K562 (cell line): ENCODE measurements at regions not wholly inside any gene's neighbourhood (a gene's known extent, or its start where the extent isn't known, plus 50 kb on each side); places are given as distances from the start of the nearest gene placed in this dataset.

Experiments used
- ARID2 ChIP-seq: fragments of 450-650 bp; IDR thresholded peaks from 2 replicates; pipeline ENCODE4 v1.6.1; 2017; ENCODE audit warnings: antibody characterized with exemption, mild to moderate bottlenecking
- BCLAF1 ChIP-seq, 2 experiments: fragments of 450-650 bp in 1 of 2; IDR thresholded peaks; 2 replicates each; pipeline ENCODE4 v1.6.1; 2011 to 2017; ENCODE audit warnings: low read depth in 2 of 2, antibody characterized with exemption in 1 of 2, borderline replicate concordance in 1 of 2, low read length in 1 of 2, mild to moderate bottlenecking in 1 of 2, mixed read lengths in 1 of 2; ENCODE audit not compliant: control insufficient read depth in 1 of 2
- CCAR2 ChIP-seq: fragments of 200-400 bp; formaldehyde crosslinking; IDR thresholded peaks from 2 replicates; pipeline ENCODE4 v1.6.1; 2017; ENCODE audit warnings: mild to moderate bottlenecking, low read depth, low read length
- EZH2 ChIP-seq: IDR thresholded peaks from 2 replicates; pipeline ENCODE4 v1.6.1; 2012; ENCODE audit warnings: low read depth, mild to moderate bottlenecking, inconsistent platforms, low read length, borderline replicate concordance
- POLR2A ChIP-seq: fragments of 450-650 bp; conservative IDR thresholded peaks from 2 replicates; pipeline ENCODE4 v1.6.1; 2016
- SIN3A ChIP-seq, 2 experiments: fragments of 150-350 bp in 1 of 2; IDR thresholded peaks; 2 replicates each; pipeline ENCODE4 v1.6.1; 2011 to 2016; ENCODE audit warnings: borderline replicate concordance in 2 of 2, low read depth in 2 of 2, low read length in 2 of 2, mild to moderate bottlenecking in 2 of 2, moderate library complexity in 2 of 2; ENCODE audit not compliant: control insufficient read depth in 1 of 2
- TEAD4 ChIP-seq, 2 experiments: sonication (generic) in 1 of 2; formaldehyde crosslinking in 1 of 2; IDR thresholded peaks; 2 replicates each; pipeline versions ENCODE4 v1.6.1 to v1.8.0; 2012 to 2022; ENCODE audit warnings: borderline replicate concordance in 1 of 2, inconsistent platforms in 1 of 2, low read length in 1 of 2, mild to moderate bottlenecking in 1 of 2, missing genetic modification reagents in 1 of 2
- ZFP36 ChIP-seq: fragments of 150-350 bp; IDR thresholded peaks from 2 replicates; pipeline ENCODE4 v1.6.1; 2018; ENCODE audit warnings: low read length, low read depth; ENCODE audit not compliant: partially characterized antibody

- TF ChIP-seq ZFP36 (no peak), EZH2 (no peak), POLR2A (no peak), SIN3A (IDR thresholded peaks at IDR 0.05; ENCODE audit: borderline replicate concordance in 2 of 2, control insufficient read depth in 1 of 2, low read depth in 2 of 2, low read length in 2 of 2) (no peak), CCAR2 (no peak), BCLAF1 (IDR thresholded peaks at IDR 0.05; ENCODE audit: borderline replicate concordance in 1 of 2, control insufficient read depth in 1 of 2, low read depth in 2 of 2, low read length in 1 of 2) (no peak), ARID2 (no peak), TEAD4 (IDR thresholded peaks at IDR 0.05; ENCODE audit: low read length) (no peak), TEAD4 (CRISPR knock-in tag; IDR thresholded peaks at IDR 0.05; ENCODE audit: borderline replicate concordance) (no peak)
Observed at GRCh38 chr7:41261080-41261479, 441.8 kb downstream of the INHBA start.
